Endodermal cell (in vitro differentiated cells): ENCODE measurements at regions not wholly inside any gene's neighbourhood (a gene's known extent, or its start where the extent isn't known, plus 50 kb on each side); places are given as distances from the start of the nearest gene placed in this dataset.
A peak's percentile ranks its signal among the peaks of the same experiment; 100 is the strongest.

Experiments used
- DNase-seq: peaks from one replicate; pipeline ENCODE4 v3.0.0-alpha.2; 2017
- H3K27ac ChIP-seq: 2 replicates; pipeline ENCODE4 v1.5.1; 2013; ENCODE audit warnings: mild to moderate bottlenecking, low read depth, low read length, moderate library complexity
- H3K27me3 ChIP-seq: 2 replicates; pipeline ENCODE4 v1.6.1; 2013; ENCODE audit warnings: mild to moderate bottlenecking, low read length, moderate library complexity; ENCODE audit not compliant: insufficient read depth, control insufficient read depth, poor library complexity, severe bottlenecking
- H3K36me3 ChIP-seq: 2 replicates; pipeline ENCODE4 v1.7.0; 2013; ENCODE audit warnings: mild to moderate bottlenecking, low read length, moderate library complexity; ENCODE audit not compliant: control insufficient read depth, insufficient read depth
- H3K4me1 ChIP-seq: one replicate; pipeline ENCODE4 v1.7.0; 2013; ENCODE audit warnings: low read length; ENCODE audit not compliant: control insufficient read depth, insufficient read depth
- H3K4me3 ChIP-seq: 2 replicates; pipeline ENCODE4 v1.5.1; 2013; ENCODE audit warnings: mild to moderate bottlenecking, low read length, moderate library complexity
- H3K9ac ChIP-seq: 2 replicates; pipeline ENCODE4 v1.6.1; 2013; ENCODE audit warnings: mild to moderate bottlenecking, low read length, moderate library complexity; ENCODE audit not compliant: poor library complexity, severe bottlenecking; ENCODE audit errors: extremely low read depth
- H3K9me3 ChIP-seq: 2 replicates; pipeline ENCODE4 v1.6.1; 2013; ENCODE audit warnings: mild to moderate bottlenecking, low read length, moderate library complexity; ENCODE audit not compliant: control insufficient read depth
- H3K27ac Mint-ChIP-seq: 2 replicates; pipeline ENCODE4 v1.8.0; 2020; ENCODE audit warnings: mixed read lengths
- H3K27me3 Mint-ChIP-seq: 2 replicates; pipeline ENCODE4 v1.8.0; 2021; ENCODE audit warnings: mild to moderate bottlenecking, mixed read lengths; ENCODE audit not compliant: insufficient read depth
- H3K36me3 Mint-ChIP-seq: 2 replicates; pipeline ENCODE4 v1.8.0; 2020; ENCODE audit warnings: low read depth, mixed read lengths
- H3K4me1 Mint-ChIP-seq: 2 replicates; pipeline ENCODE4 v1.8.0; 2020; ENCODE audit warnings: mixed read lengths
- H3K4me3 Mint-ChIP-seq: 2 replicates; pipeline ENCODE4 v1.8.0; 2020; ENCODE audit warnings: mild to moderate bottlenecking, moderate library complexity, mixed read lengths
- H3K9me3 Mint-ChIP-seq: 2 replicates; pipeline ENCODE4 v1.8.0; 2020; ENCODE audit warnings: mild to moderate bottlenecking, mixed read lengths
- CTCF ChIP-seq: fragments of 200-600 bp; sonication (generic); conservative IDR thresholded peaks from 2 replicates; pipeline ENCODE4 v1.5.0; 2021; ENCODE audit warnings: antibody characterized with exemption, mild to moderate bottlenecking
- WGBS, 2 experiments: methylation state at CpG; one replicate each; pipeline versions ENCODE4 v1.1.5 to v1.1.7; 2013; ENCODE audit warnings: missing lambda C conversion rate in 2 of 2, mixed read lengths in 1 of 2; ENCODE audit not compliant: insufficient coverage in 1 of 2, insufficient read length in 1 of 2; 5-methylcytosine and 5-hydroxymethylcytosine counted together

GRCh38 chr4:53863736-53864365, 200.6 kb downstream of the CHIC2 start:
- no peaks in the 10 kb centered on the region for H3K36me3 Mint-ChIP-seq
- H3K4me1 ChIP-seq, result no peaks in the 10 kb centered on the region
- H3K4me1 Mint-ChIP-seq, result peaks cover 9% of the 10 kb centered on the region
- H3K27ac ChIP-seq, result peak overlapping the region; percentile 27
- no peaks in the 10 kb centered on the region for H3K27me3 ChIP-seq
- no peak overlapping the region for H3K9ac ChIP-seq
- H3K9me3 Mint-ChIP-seq, result no peaks in the 10 kb centered on the region
- no peaks in the 10 kb centered on the region for H3K9me3 ChIP-seq
- DNase-seq, result no peak
- H3K4me3 Mint-ChIP-seq, result no peak overlapping the region
- WGBS, 2 experiments, result 78% methylated on average over 4 of the region's 4 CpGs; no CpG with 5 or more reads in 1 of the 2 experiments
- no peak overlapping the region for H3K4me3 ChIP-seq
- no peak for TF ChIP-seq CTCF
- no peak overlapping the region for H3K27ac Mint-ChIP-seq
- H3K27me3 Mint-ChIP-seq, result no peaks in the 10 kb centered on the region
- no peaks in the 10 kb centered on the region for H3K36me3 ChIP-seq

- Mint-ChIP-seq H3K27me3 (no peaks in the 10 kb centered on the region), H3K9me3 (no peaks in the 10 kb centered on the region), H3K4me3 (no peak overlapping the region), H3K4me1 (peaks cover 9% of the 10 kb centered on the region), H3K27ac (no peak overlapping the region), H3K36me3 (no peaks in the 10 kb centered on the region)
- H3K9me3 ChIP-seq, result no peaks in the 10 kb centered on the region
- no peak overlapping the region for H3K9ac ChIP-seq
- no peak overlapping the region for H3K4me3 ChIP-seq
- H3K27ac ChIP-seq, result peak overlapping the region; percentile 56
- WGBS, 2 experiments, result 83 to 89% methylated on average over 2 to 3 of the region's 3 CpGs
- H3K36me3 ChIP-seq, result no peaks in the 10 kb centered on the region
- H3K4me1 ChIP-seq, result no peaks in the 10 kb centered on the region
- DNase-seq, result no peak
- no peak for TF ChIP-seq CTCF
- H3K27me3 ChIP-seq, result no peaks in the 10 kb centered on the region
These were observed 201.2 kb downstream of the CHIC2 start for GRCh38 chr4:53863158-53863557.

- Histone ChIP-seq H3K9me3 (no peaks in the 10 kb centered on the region), H3K36me3 (no peaks in the 10 kb centered on the region), H3K27ac (no peak overlapping the region), H3K27me3 (no peaks in the 10 kb centered on the region), H3K4me1 (no peaks in the 10 kb centered on the region), H3K9ac (no peak overlapping the region), H3K4me3 (no peak overlapping the region)
- TF ChIP-seq CTCF, result no peak
- H3K27me3 Mint-ChIP-seq, result no peaks in the 10 kb centered on the region
- H3K4me3 Mint-ChIP-seq, result no peak overlapping the region
- peaks cover 9% of the 10 kb centered on the region for H3K4me1 Mint-ChIP-seq
- 63 to 80% methylated on average over 3 to 4 of the region's 4 CpGs for WGBS, 2 experiments
- no peak for DNase-seq
- no peaks in the 10 kb centered on the region for H3K36me3 Mint-ChIP-seq
- no peak overlapping the region for H3K27ac Mint-ChIP-seq
- H3K9me3 Mint-ChIP-seq, result no peaks in the 10 kb centered on the region
These were observed 202.4 kb downstream of the CHIC2 start for GRCh38 chr4:53861856-53862610.
